ENCODE measurements at regions not wholly inside any gene's neighbourhood (a gene's known extent, or its start where the extent isn't known, plus 50 kb on each side); places are given as distances from the start of the nearest gene placed in this dataset.
"Not testable (repeated sequence)": the region's sequence is repeated elsewhere in the genome, so short reads cannot be mapped to it uniquely, and the experiment has no call there.

DNA sequence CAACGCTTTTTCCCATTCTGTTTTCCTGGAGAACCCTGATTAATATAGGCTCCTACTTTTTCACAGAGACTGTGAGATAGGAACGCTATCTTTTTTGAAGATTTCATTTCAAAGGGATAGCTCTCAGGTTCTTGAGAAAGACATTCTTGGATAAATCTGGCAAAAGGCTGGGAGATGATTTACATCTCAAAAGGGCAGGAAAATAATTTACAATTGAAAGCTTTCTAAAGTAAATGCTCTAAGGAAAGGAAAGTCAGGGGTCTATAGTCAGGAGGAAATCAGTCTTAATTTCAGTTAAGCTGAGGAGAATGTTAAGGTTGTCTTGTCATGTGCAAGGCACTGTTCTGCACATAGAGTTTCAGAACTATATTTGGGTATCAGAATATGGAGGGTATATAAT lies 278.8 kb downstream of the KIF20B start:
- H3K27me3 ChIP-seq (ENCODE audit: control insufficient read depth, insufficient read depth, low read length): peaks cover 4% of the 10 kb centered on the region
- no peaks in the 10 kb centered on the region for H3K36me3 ChIP-seq (ENCODE audit: insufficient read depth, low read length)
- no peaks in the 10 kb centered on the region for H3K4me1 ChIP-seq (ENCODE audit: control insufficient read depth, insufficient read depth, low read length)
- H3K4me3 ChIP-seq (ENCODE audit: low read length): no peak overlapping the region
- H3K9me3 ChIP-seq (replicated peaks; ENCODE audit: low read length): no peaks in the 10 kb centered on the region
- no peak overlapping the region for H3K9ac ChIP-seq (ENCODE audit: low read depth, low read length)
- H3K4me2 ChIP-seq (ENCODE audit: low read length): no peak overlapping the region

DNA sequence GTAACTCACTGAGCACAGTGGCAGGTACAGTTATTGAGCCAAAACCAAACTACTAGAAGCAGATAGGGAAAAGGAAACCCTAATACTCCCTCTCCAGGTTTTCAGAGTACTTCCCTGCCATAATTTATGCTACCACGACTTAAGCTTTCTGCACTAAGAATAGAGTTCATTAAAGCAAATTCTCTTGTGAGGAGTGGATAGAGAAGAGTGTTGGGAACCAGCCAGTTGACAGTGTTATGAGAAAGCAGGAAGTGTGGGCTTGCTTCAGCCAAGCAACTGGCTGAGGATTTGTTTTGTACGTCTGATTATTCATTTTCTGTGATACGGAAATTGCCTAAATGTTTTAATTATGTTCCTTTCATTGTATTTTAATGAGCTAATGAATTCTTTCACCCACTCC lies 280.5 kb downstream of the KIF20B start:
- Histone ChIP-seq H3K9me3 (replicated peaks; ENCODE audit: low read length) (no peaks in the 10 kb centered on the region), H3K27me3 (ENCODE audit: control insufficient read depth, insufficient read depth, low read length) (peaks cover 4% of the 10 kb centered on the region), H3K4me3 (ENCODE audit: low read length) (no peak overlapping the region), H3K9ac (ENCODE audit: low read depth, low read length) (no peak overlapping the region), H3K36me3 (ENCODE audit: insufficient read depth, low read length) (no peaks in the 10 kb centered on the region), H3K4me2 (ENCODE audit: low read length) (no peak overlapping the region), H3K4me1 (ENCODE audit: control insufficient read depth, insufficient read depth, low read length) (no peaks in the 10 kb centered on the region)

DNA sequence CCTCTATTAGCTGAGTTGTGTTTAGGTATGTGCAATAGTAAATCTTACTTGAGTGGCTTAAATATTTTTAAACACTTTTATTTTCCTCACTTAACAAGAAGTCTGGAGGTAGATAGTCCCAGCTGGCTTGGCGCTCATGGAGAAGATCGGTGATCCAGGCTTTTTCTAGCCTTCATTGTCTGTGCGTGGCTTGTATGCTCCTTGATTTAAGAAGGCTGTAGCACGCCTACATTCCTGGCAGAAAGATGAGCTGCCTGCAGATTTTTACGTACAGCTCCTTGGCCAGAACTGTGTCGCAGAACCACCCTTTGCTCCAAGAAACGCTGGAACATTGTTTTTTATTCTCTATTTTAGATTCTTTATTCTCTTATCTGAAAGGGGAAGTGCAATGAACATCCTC lies 284.1 kb downstream of the KIF20B start:
- Histone ChIP-seq H3K4me3 (ENCODE audit: low read length) (no peak overlapping the region), H3K9ac (ENCODE audit: low read depth, low read length) (no peak overlapping the region), H3K27me3 (ENCODE audit: control insufficient read depth, insufficient read depth, low read length) (peaks cover 7% of the 10 kb centered on the region), H3K4me2 (ENCODE audit: low read length) (no peak overlapping the region), H3K36me3 (ENCODE audit: insufficient read depth, low read length) (no peaks in the 10 kb centered on the region), H3K9me3 (replicated peaks; ENCODE audit: low read length) (no peaks in the 10 kb centered on the region), H3K4me1 (ENCODE audit: control insufficient read depth, insufficient read depth, low read length) (no peaks in the 10 kb centered on the region)

DNA sequence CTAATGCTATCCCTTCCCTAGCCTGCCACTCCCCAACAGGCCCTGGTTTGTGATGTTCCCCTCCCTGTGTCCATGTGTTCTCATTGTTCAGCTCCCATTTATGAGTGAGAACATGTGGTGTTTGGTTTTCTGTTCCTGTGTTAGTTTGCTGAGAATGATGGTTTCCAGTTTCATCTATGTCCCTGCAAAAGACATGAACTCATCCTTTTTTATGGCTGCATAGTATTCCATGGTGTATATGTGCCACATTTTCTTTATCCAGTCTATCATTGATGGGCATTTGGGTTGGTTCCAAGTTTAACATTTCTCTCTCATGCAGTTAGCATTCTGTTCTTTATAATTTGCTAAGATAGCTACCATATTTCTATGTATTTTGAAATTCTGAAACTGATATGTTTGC lies 287.0 kb downstream of the KIF20B start:
- H3K9me3 ChIP-seq (replicated peaks; ENCODE audit: low read length); H3K4me2 ChIP-seq (ENCODE audit: low read length); H3K4me1 ChIP-seq (ENCODE audit: control insufficient read depth, insufficient read depth, low read length); H3K9ac ChIP-seq (ENCODE audit: low read depth, low read length); H3K27me3 ChIP-seq (ENCODE audit: control insufficient read depth, insufficient read depth, low read length); H3K4me3 ChIP-seq (ENCODE audit: low read length); H3K36me3 ChIP-seq (ENCODE audit: insufficient read depth, low read length): not testable (repeated sequence)

DNA sequence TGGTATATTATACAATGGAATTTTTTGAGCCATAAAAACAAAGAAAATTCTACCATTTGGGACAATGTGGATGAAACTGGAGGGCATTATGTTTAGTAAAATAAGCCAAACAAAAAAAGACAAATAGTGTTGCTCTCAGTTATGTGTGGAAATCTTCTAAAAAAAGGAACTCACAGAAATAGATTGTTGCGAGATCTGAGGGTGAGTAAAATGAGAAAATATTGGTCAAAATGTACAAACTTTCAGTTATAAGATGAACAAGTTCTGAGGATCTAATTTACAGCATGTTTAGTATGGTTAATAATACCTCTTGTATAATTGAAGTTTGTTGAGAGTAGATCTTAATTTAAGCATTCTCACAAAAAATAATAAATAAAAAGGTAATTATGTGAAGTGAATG lies 291.2 kb downstream of the KIF20B start:
- Histone ChIP-seq H3K4me2 (ENCODE audit: low read length) (no peak overlapping the region), H3K36me3 (ENCODE audit: insufficient read depth, low read length) (no peaks in the 10 kb centered on the region), H3K4me1 (ENCODE audit: control insufficient read depth, insufficient read depth, low read length) (no peaks in the 10 kb centered on the region), H3K9me3 (replicated peaks; ENCODE audit: low read length) (no peaks in the 10 kb centered on the region), H3K4me3 (ENCODE audit: low read length) (no peak overlapping the region), H3K27me3 (ENCODE audit: control insufficient read depth, insufficient read depth, low read length) (peaks cover 3% of the 10 kb centered on the region), H3K9ac (ENCODE audit: low read depth, low read length) (no peak overlapping the region)

DNA sequence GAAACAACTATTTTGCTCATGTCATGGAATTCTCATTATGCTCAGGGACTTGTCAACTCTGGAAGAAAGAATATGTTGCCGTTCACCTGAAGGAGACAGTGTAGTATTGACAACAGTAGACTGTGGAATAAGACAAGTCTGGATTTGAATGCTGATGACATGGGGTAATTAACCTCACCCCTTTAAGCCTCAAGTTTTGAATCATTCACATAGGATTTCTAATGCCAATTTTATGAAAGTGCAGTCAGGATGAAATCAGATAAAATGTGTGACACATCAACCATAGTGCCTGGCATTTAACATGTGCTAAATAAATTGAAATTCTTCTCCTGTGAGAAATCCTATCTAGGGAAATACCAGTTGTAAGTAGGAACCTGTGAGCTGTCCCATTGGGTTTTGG lies 305.8 kb downstream of the KIF20B start:
- Histone ChIP-seq H3K4me2 (ENCODE audit: low read length) (no peak overlapping the region), H3K36me3 (ENCODE audit: insufficient read depth, low read length) (no peaks in the 10 kb centered on the region), H3K9me3 (replicated peaks; ENCODE audit: low read length) (no peaks in the 10 kb centered on the region), H3K4me3 (ENCODE audit: low read length) (no peak overlapping the region), H3K4me1 (ENCODE audit: control insufficient read depth, insufficient read depth, low read length) (no peaks in the 10 kb centered on the region), H3K9ac (ENCODE audit: low read depth, low read length) (no peak overlapping the region), H3K27me3 (ENCODE audit: control insufficient read depth, insufficient read depth, low read length) (peaks cover 9% of the 10 kb centered on the region)

DNA sequence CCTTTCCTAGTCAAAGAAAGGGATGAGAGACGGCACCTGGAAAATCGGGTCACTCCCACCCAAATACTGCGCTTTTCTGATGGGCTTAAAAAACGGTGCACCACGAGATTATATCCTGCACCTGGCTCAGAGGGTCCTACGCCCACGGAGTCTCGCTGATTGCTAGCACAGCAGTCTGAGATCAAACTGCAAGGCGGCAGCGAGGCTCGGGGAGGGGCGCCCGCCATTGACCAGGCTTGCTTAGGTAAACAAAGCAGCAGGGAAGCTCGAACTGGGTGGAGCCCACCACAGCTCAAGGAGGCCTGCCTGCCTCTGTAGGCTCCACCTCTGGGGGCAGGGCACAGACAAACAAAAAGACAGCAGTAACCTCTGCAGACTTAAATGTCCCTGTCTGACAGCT lies 309.9 kb downstream of the KIF20B start:
- H3K4me2 ChIP-seq (ENCODE audit: low read length); H3K4me3 ChIP-seq (ENCODE audit: low read length); H3K36me3 ChIP-seq (ENCODE audit: insufficient read depth, low read length); H3K9ac ChIP-seq (ENCODE audit: low read depth, low read length); H3K9me3 ChIP-seq (replicated peaks; ENCODE audit: low read length); H3K27me3 ChIP-seq (ENCODE audit: control insufficient read depth, insufficient read depth, low read length); H3K4me1 ChIP-seq (ENCODE audit: control insufficient read depth, insufficient read depth, low read length): not testable (repeated sequence)

DNA sequence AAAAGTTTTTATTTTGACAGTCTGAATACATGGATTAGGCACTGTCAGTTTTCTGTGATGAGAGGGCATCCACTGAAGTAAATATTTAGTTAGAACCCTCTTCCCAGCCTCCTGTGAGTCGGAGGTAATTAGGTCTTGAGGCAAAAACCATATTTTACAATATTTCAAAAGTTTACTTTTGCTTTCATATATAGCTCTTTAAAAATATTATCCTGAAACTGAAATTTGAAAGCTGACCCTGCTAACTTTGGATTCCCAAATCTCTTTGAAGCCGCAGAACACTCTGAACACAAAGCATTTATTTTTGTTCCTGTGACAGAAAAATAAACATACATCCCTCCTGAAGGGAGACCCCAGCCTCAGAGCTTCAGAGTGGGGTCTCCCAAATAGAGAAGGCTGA lies 317.4 kb downstream of the KIF20B start:
- no peaks in the 10 kb centered on the region for H3K9me3 ChIP-seq (replicated peaks; ENCODE audit: low read length)
- H3K36me3 ChIP-seq (ENCODE audit: insufficient read depth, low read length): no peaks in the 10 kb centered on the region
- H3K4me3 ChIP-seq (ENCODE audit: low read length): no peak overlapping the region
- H3K4me2 ChIP-seq (ENCODE audit: low read length): no peak overlapping the region
- peaks cover 18% of the 10 kb centered on the region for H3K27me3 ChIP-seq (ENCODE audit: control insufficient read depth, insufficient read depth, low read length)
- H3K4me1 ChIP-seq (ENCODE audit: control insufficient read depth, insufficient read depth, low read length): no peaks in the 10 kb centered on the region
- no peak overlapping the region for H3K9ac ChIP-seq (ENCODE audit: low read depth, low read length)

DNA sequence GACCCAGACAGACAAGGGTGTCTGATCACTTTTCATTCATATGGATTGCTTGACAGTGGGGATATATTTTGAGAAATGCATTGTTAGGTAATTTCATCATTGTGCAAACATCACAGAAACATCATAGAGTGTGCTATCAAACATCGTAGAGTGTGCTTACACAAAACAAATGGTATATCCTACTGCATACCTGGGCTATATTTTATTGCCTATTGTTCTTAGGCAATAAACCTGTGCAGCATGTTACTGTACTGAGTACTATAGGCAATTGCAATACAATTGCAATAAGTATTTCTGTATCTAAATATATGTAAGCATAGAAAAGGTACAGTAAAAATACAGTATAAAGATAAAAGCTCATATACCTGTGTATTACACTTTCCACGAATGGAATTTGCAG lies 319.1 kb downstream of the KIF20B start:
- Histone ChIP-seq H3K9ac (ENCODE audit: low read depth, low read length) (no peak overlapping the region), H3K9me3 (replicated peaks; ENCODE audit: low read length) (no peaks in the 10 kb centered on the region), H3K27me3 (ENCODE audit: control insufficient read depth, insufficient read depth, low read length) (peaks cover 18% of the 10 kb centered on the region)

DNA sequence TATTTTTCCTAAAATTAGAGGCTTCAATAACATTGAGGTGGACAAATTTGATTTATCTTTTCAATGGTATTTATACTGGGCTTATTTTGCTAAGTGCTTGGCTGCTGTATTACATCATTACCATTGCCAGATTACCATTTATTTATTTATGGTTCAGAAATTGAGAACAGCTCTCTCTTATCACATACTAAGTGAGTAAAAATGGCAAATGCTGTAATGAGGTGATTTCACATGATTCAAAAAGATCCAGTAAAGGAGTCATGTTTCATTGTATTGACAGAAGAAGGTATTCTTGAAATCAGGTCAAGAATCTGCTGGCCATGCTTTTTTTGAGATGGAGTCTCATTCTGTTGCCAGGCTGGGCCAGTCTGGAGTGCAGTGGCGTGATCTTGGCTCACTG lies 322.6 kb downstream of the KIF20B start:
- Histone ChIP-seq H3K4me1 (ENCODE audit: control insufficient read depth, insufficient read depth, low read length) (no peaks in the 10 kb centered on the region), H3K27me3 (ENCODE audit: control insufficient read depth, insufficient read depth, low read length) (no peaks in the 10 kb centered on the region), H3K4me3 (ENCODE audit: low read length) (no peak overlapping the region), H3K4me2 (ENCODE audit: low read length) (no peak overlapping the region), H3K9me3 (replicated peaks; ENCODE audit: low read length) (no peaks in the 10 kb centered on the region), H3K36me3 (ENCODE audit: insufficient read depth, low read length) (no peaks in the 10 kb centered on the region), H3K9ac (ENCODE audit: low read depth, low read length) (no peak overlapping the region)

More for the DNA sequence above, 319.1 kb downstream of the KIF20B start:
- Histone ChIP-seq H3K4me2 (ENCODE audit: low read length) (no peak overlapping the region), H3K4me1 (ENCODE audit: control insufficient read depth, insufficient read depth, low read length) (no peaks in the 10 kb centered on the region), H3K4me3 (ENCODE audit: low read length) (no peak overlapping the region), H3K36me3 (ENCODE audit: insufficient read depth, low read length) (no peaks in the 10 kb centered on the region)

- H3K4me3 ChIP-seq (ENCODE audit: low read length): no peak overlapping the region
- H3K36me3 ChIP-seq (ENCODE audit: insufficient read depth, low read length): no peaks in the 10 kb centered on the region
- no peaks in the 10 kb centered on the region for H3K4me1 ChIP-seq (ENCODE audit: control insufficient read depth, insufficient read depth, low read length)
- no peak overlapping the region for H3K4me2 ChIP-seq (ENCODE audit: low read length)
- peaks cover 7% of the 10 kb centered on the region for H3K27me3 ChIP-seq (ENCODE audit: control insufficient read depth, insufficient read depth, low read length)
- H3K9ac ChIP-seq (ENCODE audit: low read depth, low read length): no peak overlapping the region
- no peaks in the 10 kb centered on the region for H3K9me3 ChIP-seq (replicated peaks; ENCODE audit: low read length)
Measured at GRCh38 chr10:90028312-90028711, 326.9 kb downstream of the KIF20B start.

GRCh38 chr10:90031776-90032175 lies 330.4 kb downstream of the KIF20B start:
- no peak overlapping the region for H3K4me2 ChIP-seq (ENCODE audit: low read length)
- H3K9me3 ChIP-seq (replicated peaks; ENCODE audit: low read length): no peaks in the 10 kb centered on the region
- no peak overlapping the region for H3K9ac ChIP-seq (ENCODE audit: low read depth, low read length)
- H3K4me1 ChIP-seq (ENCODE audit: control insufficient read depth, insufficient read depth, low read length): no peaks in the 10 kb centered on the region
- H3K27me3 ChIP-seq (ENCODE audit: control insufficient read depth, insufficient read depth, low read length): peaks cover 8% of the 10 kb centered on the region
- H3K4me3 ChIP-seq (ENCODE audit: low read length): no peak overlapping the region
- no peaks in the 10 kb centered on the region for H3K36me3 ChIP-seq (ENCODE audit: insufficient read depth, low read length)

DNA sequence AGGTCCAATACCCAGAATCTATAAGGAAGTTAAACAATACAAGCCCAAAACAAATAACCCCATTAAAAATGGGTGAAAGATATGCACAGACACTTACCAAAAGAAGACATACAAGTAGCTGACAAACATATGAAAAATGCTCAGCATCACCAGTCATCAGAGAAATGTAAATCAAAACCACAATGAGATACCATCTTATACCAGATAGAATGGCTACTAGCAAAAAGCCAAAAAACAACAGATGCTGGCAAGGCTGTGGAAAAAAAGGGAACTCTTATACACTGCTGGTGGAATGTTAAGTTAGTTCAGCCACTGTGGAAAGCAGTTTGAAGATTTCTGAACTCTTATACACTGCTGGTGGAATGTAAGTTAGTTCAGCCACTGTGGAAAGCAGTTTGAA lies 331.1 kb downstream of the KIF20B start:
- Histone ChIP-seq H3K9me3 (replicated peaks; ENCODE audit: low read length) (no peaks in the 10 kb centered on the region), H3K36me3 (ENCODE audit: insufficient read depth, low read length) (no peaks in the 10 kb centered on the region), H3K4me1 (ENCODE audit: control insufficient read depth, insufficient read depth, low read length) (no peaks in the 10 kb centered on the region), H3K4me3 (ENCODE audit: low read length) (no peak overlapping the region), H3K27me3 (ENCODE audit: control insufficient read depth, insufficient read depth, low read length) (peaks cover 14% of the 10 kb centered on the region), H3K9ac (ENCODE audit: low read depth, low read length) (no peak overlapping the region), H3K4me2 (ENCODE audit: low read length) (no peak overlapping the region)

Data from skeletal muscle satellite cell (primary cell).